Erythroblast (primary cell): ENCODE measurements at regions not wholly inside any gene's neighbourhood (a gene's known extent, or its start where the extent isn't known, plus 50 kb on each side); places are given as distances from the start of the nearest gene placed in this dataset.

Source experiments
- GATA1 ChIP-seq: IDR thresholded peaks from 2 replicates; pipeline ENCODE4 v1.6.1; 2011; ENCODE audit warnings: low read depth, mild to moderate bottlenecking, control low read depth, low read length, moderate library complexity
- POLR2A ChIP-seq: IDR thresholded peaks from 2 replicates; pipeline ENCODE4 v1.6.1; 2011; ENCODE audit warnings: mild to moderate bottlenecking, low read length

GRCh38 chr13:111482806-111483620 lies 162.6 kb downstream of the TEX29 start:
- no peak for TF ChIP-seq GATA1
- no peak for TF ChIP-seq POLR2A
